Smooth muscle cell (in vitro differentiated cells): ENCODE measurements at regions not wholly inside any gene's neighbourhood (a gene's known extent, or its start where the extent isn't known, plus 50 kb on each side); places are given as distances from the start of the nearest gene placed in this dataset.

Source experiments
- DNase-seq: peaks from one replicate; lab custom pipeline; 2025; ENCODE audit not compliant: unreplicated experiment; lab: John Stamatoyannopoulos, UW
- H2AFZ ChIP-seq: fragments of 200-600 bp; sonication (generic); 2 replicates; pipeline ENCODE4 v1.6.0; 2016; ENCODE audit warnings: antibody characterized with exemption, low read depth, mild to moderate bottlenecking
- H3F3A ChIP-seq: fragments of 200-600 bp; sonication (generic); 2 replicates; pipeline ENCODE4 v1.6.0; 2017; ENCODE audit warnings: antibody characterized with exemption, low read depth
- H3K27ac ChIP-seq: fragments of 200-600 bp; sonication (generic); 2 replicates; pipeline ENCODE4 v1.5.1; 2016; ENCODE audit warnings: low read depth, mild to moderate bottlenecking
- H3K27me3 ChIP-seq: fragments of 200-600 bp; sonication (generic); 2 replicates; pipeline ENCODE4 v1.6.1; 2016; ENCODE audit warnings: low read depth, mild to moderate bottlenecking
- H3K36me3 ChIP-seq: fragments of 200-600 bp; sonication (generic); 2 replicates; pipeline ENCODE4 v1.5.1; 2016; ENCODE audit warnings: low read depth
- H3K4me1 ChIP-seq: fragments of 200-600 bp; sonication (generic); 2 replicates; pipeline ENCODE4 v1.5.1; 2016; ENCODE audit warnings: low read depth
- H3K4me2 ChIP-seq: fragments of 200-600 bp; sonication (generic); 2 replicates; pipeline ENCODE4 v1.6.0; 2016; ENCODE audit warnings: mild to moderate bottlenecking
- H3K4me3 ChIP-seq: fragments of 200-600 bp; sonication (generic); 2 replicates; pipeline ENCODE4 v1.5.1; 2016; ENCODE audit warnings: mild to moderate bottlenecking
- H3K79me2 ChIP-seq: fragments of 200-600 bp; sonication (generic); 2 replicates; pipeline ENCODE4 v1.6.0; 2016; ENCODE audit warnings: low read depth, mild to moderate bottlenecking
- H3K9ac ChIP-seq: fragments of 200-600 bp; sonication (generic); 2 replicates; pipeline ENCODE4 v1.6.0; 2016; ENCODE audit warnings: low read depth
- H3K9me3 ChIP-seq: fragments of 200-600 bp; sonication (generic); replicated peaks from 2 replicates; pipeline ENCODE4 v1.5.1; 2016; ENCODE audit warnings: low read depth
- H4K20me1 ChIP-seq: fragments of 200-600 bp; sonication (generic); 2 replicates; pipeline ENCODE4 v1.6.0; 2016; ENCODE audit warnings: low read depth
- WGBS: methylation state at CpG from one replicate; pipeline ENCODE4 v1.1.7; 2016; ENCODE audit warnings: low lambda C conversion rate; 5-methylcytosine and 5-hydroxymethylcytosine counted together
- TF ChIP-seq, protein P1 (sequence below): fragments of 200-600 bp; sonication (generic); IDR thresholded peaks from 2 replicates; pipeline ENCODE4 v1.5.1; 2017; ENCODE audit warnings: borderline replicate concordance, mild to moderate bottlenecking, antibody characterized with exemption; ENCODE audit not compliant: insufficient read depth, poor library complexity, severe bottlenecking

GRCh38 chr5:82911910-82912309 is 165.3 kb downstream of the TMEM167A start:
- no peak overlapping the region for H3K27ac ChIP-seq
- H3K4me1 ChIP-seq = no peaks in the 10 kb centered on the region
- 62% methylated on average over 2 of the region's 2 CpGs for WGBS
- no peak for DNase-seq
- H3F3A ChIP-seq = no peaks in the 10 kb centered on the region
- H4K20me1 ChIP-seq = no peaks in the 10 kb centered on the region
- no peak overlapping the region for H3K4me2 ChIP-seq
- H2AFZ ChIP-seq = no peak overlapping the region
- no peaks in the 10 kb centered on the region for H3K79me2 ChIP-seq
- no peak overlapping the region for H3K9ac ChIP-seq
- no peaks in the 10 kb centered on the region for H3K36me3 ChIP-seq
- TF ChIP-seq, protein P1, sequence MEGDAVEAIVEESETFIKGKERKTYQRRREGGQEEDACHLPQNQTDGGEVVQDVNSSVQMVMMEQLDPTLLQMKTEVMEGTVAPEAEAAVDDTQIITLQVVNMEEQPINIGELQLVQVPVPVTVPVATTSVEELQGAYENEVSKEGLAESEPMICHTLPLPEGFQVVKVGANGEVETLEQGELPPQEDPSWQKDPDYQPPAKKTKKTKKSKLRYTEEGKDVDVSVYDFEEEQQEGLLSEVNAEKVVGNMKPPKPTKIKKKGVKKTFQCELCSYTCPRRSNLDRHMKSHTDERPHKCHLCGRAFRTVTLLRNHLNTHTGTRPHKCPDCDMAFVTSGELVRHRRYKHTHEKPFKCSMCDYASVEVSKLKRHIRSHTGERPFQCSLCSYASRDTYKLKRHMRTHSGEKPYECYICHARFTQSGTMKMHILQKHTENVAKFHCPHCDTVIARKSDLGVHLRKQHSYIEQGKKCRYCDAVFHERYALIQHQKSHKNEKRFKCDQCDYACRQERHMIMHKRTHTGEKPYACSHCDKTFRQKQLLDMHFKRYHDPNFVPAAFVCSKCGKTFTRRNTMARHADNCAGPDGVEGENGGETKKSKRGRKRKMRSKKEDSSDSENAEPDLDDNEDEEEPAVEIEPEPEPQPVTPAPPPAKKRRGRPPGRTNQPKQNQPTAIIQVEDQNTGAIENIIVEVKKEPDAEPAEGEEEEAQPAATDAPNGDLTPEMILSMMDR = no peak
- H3K27me3 ChIP-seq = no peaks in the 10 kb centered on the region
- no peaks in the 10 kb centered on the region for H3K9me3 ChIP-seq
- H3K4me3 ChIP-seq = no peak overlapping the region

GRCh38 chr5:82910905-82911304 is 166.3 kb downstream of the TMEM167A start:
- no peaks in the 10 kb centered on the region for H3K36me3 ChIP-seq
- H3K79me2 ChIP-seq = no peaks in the 10 kb centered on the region
- H3K4me2 ChIP-seq = no peak overlapping the region
- H3K27me3 ChIP-seq = no peaks in the 10 kb centered on the region
- no peaks in the 10 kb centered on the region for H4K20me1 ChIP-seq
- no peak for DNase-seq
- H3K4me3 ChIP-seq = no peak overlapping the region
- H2AFZ ChIP-seq = no peak overlapping the region
- no peaks in the 10 kb centered on the region for H3K9me3 ChIP-seq
- H3K9ac ChIP-seq = no peak overlapping the region
- no peak overlapping the region for H3K27ac ChIP-seq
- TF ChIP-seq, protein P1 = no peak
- no peaks in the 10 kb centered on the region for H3F3A ChIP-seq
- H3K4me1 ChIP-seq = no peaks in the 10 kb centered on the region

GRCh38 chr5:82910491-82910890 is 166.7 kb downstream of the TMEM167A start:
- Histone ChIP-seq H2AFZ (no peak overlapping the region), H3K36me3 (no peaks in the 10 kb centered on the region), H3K79me2 (no peaks in the 10 kb centered on the region), H3K4me1 (no peaks in the 10 kb centered on the region), H3K9me3 (no peaks in the 10 kb centered on the region), H3K4me3 (no peak overlapping the region), H3F3A (no peaks in the 10 kb centered on the region), H3K4me2 (no peak overlapping the region), H4K20me1 (no peaks in the 10 kb centered on the region), H3K27me3 (no peaks in the 10 kb centered on the region), H3K27ac (no peak overlapping the region), H3K9ac (no peak overlapping the region)
- TF ChIP-seq, protein P1 = no peak
- 95% methylated on average over 2 of the region's 2 CpGs for WGBS
- DNase-seq = no peak

DNA sequence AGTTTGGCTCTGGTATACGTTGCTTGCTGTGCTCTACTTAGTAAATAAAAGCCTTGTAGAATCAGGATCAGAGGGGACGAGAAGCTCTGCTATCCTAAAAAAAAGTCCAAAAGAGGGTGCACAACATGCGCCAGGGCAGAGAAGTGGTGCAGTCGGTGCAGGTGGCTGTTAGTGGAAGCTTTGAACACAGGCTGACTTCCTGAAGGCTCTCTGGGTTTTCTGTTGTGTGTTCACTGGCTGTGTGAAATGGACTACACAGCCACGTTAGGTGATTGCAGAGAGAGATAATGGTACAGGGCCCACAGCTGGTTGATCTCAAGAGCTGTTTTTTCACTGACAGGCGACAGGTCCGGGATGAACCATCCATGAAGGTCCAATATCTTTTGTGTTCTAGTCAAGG is 167.4 kb downstream of the TMEM167A start:
- Histone ChIP-seq H3K4me3 (no peak overlapping the region), H3K27me3 (no peaks in the 10 kb centered on the region), H3K9ac (no peak overlapping the region), H3K79me2 (no peaks in the 10 kb centered on the region), H3F3A (no peaks in the 10 kb centered on the region), H3K4me2 (no peak overlapping the region), H2AFZ (no peak overlapping the region), H3K36me3 (no peaks in the 10 kb centered on the region), H3K27ac (no peak overlapping the region), H4K20me1 (no peaks in the 10 kb centered on the region), H3K4me1 (no peaks in the 10 kb centered on the region), H3K9me3 (no peaks in the 10 kb centered on the region)
- WGBS = 77% methylated on average over 6 of the region's 7 CpGs
- no peak for DNase-seq
- TF ChIP-seq, protein P1 = no peak
